ENCODE measurements at regions not wholly inside any gene's neighbourhood (a gene's known extent, or its start where the extent isn't known, plus 50 kb on each side); places are given as distances from the start of the nearest gene placed in this dataset.
"Not testable (repeated sequence)": the region's sequence is repeated elsewhere in the genome, so short reads cannot be mapped to it uniquely, and the experiment has no call there.

DNA sequence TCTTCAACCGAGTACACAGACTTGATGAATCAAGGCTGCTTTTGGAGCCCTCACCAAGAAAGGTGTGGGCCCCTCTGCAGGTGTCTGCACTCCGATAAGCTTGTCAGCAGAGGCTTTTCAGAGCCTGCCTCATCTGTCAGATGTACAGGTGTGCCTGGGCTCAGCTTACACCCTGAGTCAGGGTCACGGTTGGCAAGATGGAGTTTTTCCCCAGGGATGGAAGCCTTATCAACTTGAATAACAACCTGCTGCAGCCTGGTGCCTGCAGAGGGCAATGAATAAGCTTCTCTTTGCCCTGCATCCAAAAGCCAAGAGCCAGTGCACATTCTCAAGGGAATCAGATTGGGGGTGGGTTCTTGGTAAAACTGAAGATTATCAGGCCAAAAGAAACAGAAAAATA lies 427.1 kb downstream of the CD83 start:
- DNase-seq: peak; percentile 100

DNA sequence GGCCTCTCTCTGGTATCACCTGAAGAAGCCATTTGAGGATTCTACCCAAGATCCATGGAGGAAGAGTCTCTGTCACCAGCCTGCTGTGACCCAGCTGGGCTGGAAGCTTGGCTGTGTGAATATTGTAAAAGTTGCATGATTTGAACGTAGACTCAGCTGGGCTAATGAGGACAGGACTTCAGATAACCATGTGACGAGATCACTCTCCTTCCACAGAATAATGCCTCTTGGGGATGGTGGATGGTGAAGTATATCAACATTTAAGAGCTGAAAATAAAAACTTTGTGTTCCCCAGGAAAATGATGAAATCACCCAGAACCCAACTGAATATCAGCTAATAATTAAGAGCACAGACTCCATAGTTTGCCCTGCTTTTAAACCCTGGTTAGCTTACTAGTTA lies 427.9 kb downstream of the CD83 start:
- DNase-seq: no peak

DNA sequence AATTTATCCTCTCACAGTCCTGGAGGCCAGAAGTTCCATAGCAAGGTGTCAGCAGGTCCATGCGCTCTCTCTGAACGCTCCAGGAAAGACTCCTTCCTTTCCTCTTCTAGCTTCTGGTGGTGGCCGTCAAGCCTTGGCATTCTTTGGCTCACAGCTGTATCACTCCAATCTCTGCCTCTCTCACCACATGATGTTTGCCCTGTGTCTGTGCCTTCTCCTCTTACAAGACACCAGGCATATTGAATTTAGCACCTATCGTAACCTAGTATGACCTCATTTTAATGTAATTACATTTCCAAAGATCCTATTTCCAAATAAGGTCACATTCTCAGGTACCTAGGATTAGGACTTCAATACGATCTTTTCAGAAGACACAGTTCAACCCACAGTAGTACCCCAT lies 428.5 kb downstream of the CD83 start:
- DNase-seq: peak; percentile 70

DNA sequence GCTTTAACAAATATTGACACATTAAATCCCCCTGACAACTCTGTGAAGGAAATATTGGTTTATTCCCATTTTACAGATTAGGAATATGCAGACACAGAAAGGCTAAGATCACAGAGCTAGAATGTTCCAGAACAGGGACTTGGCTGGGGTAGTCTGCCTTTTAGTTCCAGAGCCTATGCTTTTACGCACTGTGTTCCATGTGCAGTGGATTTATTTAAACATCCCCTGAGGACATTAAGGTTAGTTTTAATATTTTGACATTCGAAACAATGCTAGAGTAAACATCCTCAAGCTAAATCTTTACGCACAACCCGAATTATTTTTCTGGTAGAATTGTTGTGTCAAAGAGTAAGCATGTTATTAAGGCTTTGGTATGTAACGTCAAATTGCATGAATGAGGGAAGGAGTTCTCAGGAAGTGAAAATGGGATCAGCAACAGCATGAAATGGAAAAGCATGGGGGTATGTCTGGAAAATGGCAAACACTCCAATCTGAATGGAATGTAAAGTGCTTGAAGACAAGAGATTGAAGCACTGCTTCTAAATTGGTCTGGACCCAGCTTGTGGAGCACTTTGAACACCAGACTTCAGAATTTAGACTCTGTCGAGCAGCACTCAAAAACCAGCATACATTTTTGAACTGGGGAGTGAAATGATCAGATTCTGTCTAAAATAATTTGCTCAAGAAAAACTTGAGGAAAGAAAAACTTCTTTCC lies 429.9 kb downstream of the CD83 start:
- DNase-seq: no peak

DNA sequence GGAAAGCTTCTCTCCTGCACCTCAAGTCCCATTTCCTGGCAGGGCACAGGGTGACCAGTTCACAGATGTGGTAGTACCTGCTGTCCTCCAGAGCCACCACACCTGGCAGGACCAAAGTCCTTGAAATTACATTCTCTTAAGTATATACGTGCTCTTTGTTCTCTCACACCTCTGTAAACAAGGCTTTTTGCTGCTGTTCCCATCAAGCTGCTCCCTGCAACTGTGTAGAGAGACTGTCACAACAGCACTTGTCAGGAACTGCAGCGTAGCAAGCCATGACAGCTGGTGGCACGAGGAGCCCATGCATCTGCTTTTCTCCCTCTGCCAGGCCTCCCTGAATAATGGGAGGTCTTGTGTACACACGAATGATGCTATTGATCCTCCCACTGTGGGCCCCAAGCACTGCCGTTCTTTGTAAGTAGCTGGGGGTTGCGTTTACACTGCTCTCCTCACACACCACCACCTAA lies 431.8 kb downstream of the CD83 start:
- peak; percentile 98 for DNase-seq

DNA sequence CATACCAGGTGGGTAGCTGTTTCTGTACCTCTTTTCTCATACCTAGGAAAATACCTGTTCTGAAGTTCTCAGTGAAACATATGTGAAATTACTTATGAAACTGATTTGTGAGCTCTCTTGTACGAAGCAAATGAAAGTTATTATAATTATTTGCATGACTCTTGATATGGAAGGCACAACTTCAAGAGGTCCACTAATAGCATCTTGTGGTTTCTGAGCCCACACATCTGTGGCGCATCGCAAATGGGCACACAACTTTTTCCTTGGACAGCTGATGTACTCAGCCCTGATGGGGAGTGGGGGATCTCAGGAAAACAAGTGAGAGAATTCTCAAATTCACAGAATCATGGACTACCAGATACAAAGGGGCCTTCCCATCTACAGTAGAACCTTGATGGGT lies 432.3 kb downstream of the CD83 start:
- no peak for DNase-seq

DNA sequence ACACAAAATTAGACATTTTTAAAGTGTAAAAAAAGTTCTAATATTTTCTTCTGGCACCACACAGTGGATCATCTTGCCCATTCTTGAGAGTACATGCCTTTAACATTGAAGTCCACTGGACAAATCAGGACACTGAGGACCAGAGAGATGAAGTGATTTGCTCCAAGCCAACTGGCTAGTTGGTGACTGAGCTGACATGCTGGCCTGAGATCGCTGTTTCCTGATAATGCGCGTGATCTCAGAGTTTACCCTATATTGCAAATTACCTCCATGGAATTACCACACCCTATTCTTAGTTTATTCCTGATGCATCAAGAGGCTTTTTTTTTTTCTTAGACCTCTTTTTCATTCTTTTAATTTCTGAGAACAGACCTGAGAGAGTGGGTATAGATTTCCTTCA lies 432.8 kb downstream of the CD83 start:
- no peak for DNase-seq

DNA sequence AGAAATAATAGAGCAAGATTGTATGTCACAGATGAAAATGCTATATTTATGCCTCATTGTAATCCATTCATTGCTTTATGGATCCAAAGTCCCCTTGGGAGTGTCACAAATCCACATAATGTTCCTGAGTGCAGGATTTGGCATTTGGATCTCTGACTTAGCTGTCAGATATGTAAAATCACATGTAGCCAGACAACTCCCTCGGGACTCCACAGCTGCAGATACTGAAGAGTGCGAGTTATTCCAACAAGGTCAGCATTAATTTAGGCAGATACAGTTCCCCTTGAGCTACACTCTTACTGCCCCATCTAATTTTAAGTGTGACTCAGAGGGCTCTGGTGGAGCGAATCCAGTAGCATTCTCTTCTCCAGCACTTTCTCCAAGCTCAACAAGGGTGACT lies 433.2 kb downstream of the CD83 start:
- peak; percentile 27 for DNase-seq

DNA sequence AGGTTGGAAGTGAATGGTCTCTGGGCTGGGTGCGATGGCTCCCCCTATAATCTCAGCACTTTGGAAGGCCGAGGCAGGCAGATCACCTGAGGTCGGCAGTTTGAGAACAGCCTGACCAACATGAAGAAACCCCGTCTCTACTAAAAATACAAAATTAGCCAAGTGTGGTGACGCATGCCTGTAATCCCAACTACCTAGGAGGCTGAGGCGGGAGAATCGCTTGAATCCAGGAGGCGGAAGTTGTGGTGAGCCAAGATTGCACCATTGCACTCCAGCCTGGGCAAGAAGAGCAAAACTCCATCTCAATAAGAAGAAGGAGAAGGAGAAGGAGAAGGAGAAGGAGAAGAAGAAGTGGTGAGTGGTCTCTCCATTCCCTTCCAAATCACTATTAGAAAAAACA lies 434.0 kb downstream of the CD83 start:
- DNase-seq: not testable (repeated sequence)

DNA sequence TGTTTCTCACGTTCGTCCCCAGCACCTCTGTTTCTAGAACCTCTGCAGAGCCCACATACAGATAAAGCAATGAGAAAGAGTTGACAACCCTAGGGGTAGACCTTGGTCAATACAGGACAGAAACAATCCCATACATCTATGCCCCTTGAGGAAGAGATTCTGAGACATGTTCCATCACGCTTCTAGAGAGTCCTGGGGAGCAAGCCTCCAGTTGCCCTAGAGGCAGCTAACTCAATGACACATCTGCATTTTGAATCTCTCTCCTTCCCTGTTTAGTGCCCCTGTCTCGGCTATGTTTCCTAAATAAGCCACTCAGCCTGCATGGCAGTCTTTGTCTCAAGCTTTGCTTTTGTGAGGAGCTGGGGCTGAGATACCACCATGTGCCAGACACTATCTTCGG lies 435.3 kb downstream of the CD83 start:
- no peak for DNase-seq

DNA sequence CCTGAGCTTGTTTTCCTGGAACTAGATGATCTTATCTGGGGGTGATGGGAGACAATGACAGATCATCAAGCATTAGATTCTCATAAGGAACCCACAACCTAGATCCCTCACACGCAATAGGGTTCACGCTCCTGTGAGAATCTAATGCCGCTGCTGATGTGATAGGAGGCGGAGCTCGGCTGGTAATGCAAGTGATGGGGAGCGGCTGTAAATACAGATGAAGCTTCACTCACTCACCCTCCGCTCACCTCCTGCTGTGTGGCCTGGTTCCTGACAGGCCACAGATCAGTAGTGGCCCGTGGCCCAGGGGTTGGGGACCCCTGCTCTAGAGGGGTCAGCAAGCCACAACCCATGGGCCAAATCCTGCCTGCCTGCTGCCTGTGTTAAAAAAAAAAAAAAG lies 435.9 kb downstream of the CD83 start:
- no peak for DNase-seq

DNA sequence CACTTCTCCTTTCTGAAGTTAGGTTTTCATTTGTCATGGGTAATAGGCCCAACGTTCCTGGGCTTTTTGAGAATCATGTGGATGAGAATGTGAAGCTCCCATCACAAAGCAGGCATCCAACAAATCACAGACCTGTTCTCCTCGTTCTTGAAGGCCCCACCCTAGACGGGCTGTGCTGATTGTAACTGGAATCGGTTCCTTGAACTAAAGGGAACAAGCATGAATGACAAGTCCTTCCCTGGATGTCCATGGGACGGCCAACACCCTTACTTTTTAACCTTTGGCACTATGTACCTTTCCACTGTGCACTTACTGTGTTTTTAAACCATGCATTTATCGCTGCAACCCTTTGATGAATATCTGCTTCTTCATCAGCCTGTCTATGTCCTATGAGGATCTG lies 438.2 kb downstream of the CD83 start:
- DNase-seq: no peak

DNA sequence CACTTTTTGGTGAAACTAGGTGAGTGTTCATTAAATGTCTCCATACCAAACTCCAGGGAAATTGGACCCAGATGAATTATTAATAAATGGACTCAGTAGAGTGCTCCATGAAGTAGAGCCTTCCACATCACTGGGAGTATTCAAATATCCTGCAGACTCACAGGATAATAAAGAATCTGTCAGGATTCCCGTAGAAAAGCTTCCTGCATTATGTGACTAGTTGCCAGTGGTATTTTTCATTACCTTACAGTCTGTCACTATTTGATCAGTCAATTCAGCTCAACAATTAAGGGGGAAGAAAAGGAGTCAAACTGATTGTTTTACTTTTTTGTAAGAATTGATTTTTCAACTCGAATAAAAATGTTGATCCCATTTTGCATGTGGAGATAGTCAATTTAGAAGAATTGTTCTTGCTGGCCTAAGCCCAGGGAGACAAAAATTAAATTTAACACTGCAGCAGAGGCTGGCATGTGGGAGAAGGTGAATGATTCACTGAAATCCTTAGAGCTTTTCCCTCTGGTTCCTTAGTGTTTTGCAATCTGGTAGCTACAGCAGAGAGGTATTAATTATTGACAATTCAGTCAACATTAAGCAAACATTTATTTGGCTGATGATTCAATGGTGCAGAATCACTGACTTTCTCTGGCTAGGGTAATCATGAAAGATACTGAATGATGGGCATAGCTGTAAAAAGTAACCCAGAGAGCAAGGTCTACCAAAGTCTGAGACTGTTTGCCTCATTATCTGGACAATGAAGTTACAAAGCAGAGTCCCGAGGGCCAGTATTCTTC lies 442.4 kb downstream of the CD83 start:
- no peak for DNase-seq

DNA sequence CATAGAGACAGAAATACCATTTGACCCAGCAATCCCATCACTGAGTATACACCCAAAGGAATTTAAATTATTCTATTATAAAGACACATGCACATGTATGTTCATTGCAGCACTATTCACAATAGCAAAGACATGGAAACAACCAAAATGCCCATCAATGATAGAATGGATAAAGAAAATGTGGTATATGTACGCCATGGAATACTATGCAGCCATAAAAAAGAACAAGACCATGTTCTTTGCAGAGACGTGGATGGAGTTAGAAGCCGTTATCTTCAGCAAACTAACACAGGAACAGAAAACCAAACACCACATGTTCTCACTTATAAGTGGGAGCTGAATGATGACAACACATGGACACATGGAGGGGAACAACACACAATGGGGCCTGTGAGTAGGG lies 444.0 kb downstream of the CD83 start:
- not testable (repeated sequence) for DNase-seq

DNA sequence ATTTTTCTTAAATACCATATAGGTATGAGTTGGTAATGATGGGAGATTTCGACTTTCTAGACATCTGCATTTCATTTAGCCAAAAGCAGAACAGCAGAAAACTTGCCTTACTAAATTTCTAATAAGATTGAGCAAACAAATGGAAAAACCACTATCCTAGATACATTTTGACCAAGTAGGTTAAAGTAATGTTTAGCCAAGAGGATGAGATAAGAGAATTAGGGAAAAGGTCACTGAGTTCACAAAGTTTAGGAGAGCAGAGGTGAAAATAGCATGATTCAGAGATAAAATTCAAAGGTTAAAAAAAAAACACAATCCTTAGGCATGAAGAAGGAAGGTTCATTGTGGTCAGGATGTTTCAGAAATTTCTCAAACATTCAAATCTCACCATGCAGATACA lies 450.3 kb downstream of the CD83 start:
- no peak for DNase-seq

DNA sequence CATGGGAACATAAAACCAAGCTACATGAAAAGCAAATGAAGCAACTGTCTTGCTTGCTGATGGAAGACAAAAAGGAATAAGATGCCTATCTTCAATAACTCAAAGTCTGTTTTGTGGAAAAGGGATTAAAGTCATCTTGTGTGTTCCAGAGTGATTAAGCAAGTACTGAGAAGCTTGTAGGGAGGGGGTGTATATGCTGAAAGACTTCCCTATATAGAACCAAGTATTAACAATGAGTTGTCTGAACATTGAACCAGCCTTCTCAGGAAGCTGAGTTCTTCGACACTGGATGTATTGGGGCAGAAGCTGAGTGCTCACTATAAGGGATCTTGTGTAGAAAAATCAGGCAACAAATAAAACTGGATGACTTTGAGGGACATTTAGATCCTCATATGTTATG lies 451.8 kb downstream of the CD83 start:
- DNase-seq: no peak

DNA sequence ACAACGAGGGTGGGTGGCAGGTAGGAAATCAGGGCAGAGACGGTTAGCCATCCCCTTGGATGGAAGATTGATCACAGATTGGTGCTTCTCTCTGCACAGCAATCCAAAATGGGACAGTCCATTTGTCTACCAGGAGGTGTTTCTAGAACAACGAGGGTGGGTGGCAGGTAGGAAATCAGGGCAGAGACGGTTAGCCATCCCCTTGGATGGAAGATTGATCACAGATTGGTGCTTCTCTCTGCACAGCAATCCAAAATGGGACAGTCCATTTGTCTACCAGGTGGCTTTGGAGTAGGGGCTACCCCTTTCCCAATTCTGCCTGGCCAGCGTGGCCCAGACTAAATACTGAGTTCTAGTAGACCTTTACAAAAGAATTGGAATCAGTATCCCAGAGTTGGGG lies 452.3 kb downstream of the CD83 start:
- DNase-seq: not testable (repeated sequence)

DNA sequence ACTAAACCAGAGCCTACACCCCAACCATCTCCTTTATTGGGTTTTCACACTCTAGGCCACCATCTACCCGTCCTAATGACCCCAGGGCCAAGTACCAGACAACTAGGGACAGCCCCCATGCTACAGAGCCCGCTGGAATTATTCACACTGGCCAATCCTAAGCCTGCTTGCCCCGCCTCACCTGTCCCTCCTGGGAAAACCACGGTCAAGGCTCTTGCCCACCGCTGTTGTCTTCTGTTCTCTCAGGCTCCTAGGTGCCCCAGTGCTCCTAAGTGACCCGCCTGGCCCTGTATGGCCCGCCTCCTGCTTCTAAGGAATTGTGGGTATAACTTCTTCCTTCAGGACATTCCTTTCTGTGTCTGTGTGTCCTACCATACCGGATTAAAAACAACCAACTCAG lies 453.4 kb downstream of the CD83 start:
- DNase-seq: no peak

DNA sequence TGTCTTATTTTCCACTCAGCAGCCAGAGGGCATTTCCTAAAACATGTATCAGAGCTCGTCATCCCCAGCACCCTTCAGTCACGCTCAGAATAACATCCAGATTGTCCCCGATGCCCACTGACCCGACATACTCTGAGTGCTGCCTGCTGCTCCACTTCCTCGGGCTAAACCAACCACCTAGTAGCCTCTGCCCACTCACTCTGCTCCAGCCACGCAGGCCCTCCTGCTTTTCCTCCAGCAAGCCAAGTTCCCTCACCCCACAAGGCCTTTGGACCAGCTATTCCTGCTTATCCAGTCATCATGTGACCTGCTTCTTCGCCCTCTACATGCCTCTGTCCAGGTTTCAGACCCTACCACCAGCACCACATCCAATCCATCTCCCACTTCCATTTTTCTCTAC lies 454.2 kb downstream of the CD83 start:
- DNase-seq: no peak

DNA sequence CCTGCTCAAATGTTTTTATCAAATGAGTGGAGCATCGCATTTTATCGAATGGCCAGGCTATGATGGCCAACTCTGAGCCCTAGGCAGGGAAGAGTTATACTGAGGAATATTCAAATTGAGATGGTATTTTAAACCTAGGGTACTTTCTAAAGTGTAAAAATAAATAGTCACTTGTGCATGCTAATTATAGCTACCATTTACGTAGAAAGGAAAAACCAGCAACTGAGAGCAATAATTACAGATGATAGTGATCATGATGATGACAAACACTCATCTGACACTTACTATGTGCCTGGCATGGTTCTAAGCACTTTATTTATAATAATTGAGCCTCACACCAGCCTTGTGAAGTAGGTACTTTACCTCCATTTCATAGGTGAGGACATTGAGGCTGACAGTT lies 455.7 kb downstream of the CD83 start:
- DNase-seq: no peak

DNA sequence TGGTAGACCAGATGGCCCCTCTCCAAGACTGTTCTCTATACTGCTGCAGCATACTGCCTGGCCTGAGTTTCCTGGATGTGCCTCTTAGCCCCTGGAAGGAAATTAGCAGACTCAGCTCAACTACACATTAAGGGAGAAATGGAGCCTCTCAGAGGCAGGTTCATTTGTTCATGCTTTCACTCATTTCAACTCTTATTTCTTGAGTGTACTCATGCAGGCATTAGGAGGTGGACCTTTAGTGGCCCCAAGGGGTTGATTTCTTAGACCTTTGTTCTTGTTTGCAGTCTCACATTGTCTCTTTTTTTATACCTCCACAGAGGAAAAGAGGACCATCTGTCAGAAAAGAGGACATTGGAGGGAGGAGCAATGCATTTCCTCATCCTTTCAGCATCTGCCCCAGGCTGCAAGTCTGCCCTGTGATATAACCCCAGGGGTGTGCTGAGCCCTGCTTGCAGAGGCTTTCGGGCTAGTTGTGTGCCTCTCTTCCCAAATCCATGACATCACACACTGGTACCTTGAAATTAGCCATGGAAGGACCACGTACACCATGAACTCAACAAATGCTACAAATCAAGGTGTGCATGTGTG lies 456.2 kb downstream of the CD83 start:
- DNase-seq: peak; percentile 76

DNA sequence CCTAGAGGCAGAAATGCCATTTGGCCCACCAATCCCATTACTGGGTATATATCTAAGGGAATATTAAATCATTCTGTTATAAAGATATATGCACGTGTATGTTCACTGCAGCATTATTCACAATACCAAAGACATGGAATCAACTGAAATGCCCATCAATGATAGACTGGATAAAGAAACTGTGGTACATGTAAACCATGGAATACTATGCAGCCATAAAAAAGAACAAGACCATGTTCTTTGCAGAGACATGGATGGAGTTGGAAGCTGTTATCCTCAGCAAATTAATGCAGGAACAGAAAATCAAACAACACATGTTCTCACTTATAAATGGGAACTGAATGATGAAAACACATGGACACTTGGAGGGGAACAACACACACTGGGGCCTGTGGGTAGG lies 458.4 kb downstream of the CD83 start:
- no peak for DNase-seq

DNA sequence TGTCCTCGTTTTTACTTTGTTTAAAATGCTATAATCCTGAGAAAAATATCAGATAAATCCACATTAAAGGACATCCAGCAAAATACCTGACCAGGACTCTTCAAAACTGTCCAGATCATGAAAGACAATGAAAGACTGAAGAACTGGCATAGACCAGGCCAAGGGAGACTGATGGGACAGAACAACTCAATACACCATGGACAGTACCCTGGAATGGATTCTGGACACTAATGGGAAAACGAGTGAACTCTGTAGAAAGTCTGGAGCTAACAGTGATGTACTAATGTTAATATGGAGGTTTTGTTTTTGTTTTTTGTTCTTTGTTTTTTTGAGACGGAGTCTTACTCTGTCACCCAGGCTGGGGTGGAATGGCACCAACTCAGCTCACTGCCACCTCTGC lies 461.4 kb downstream of the CD83 start:
- DNase-seq: no peak

DNA sequence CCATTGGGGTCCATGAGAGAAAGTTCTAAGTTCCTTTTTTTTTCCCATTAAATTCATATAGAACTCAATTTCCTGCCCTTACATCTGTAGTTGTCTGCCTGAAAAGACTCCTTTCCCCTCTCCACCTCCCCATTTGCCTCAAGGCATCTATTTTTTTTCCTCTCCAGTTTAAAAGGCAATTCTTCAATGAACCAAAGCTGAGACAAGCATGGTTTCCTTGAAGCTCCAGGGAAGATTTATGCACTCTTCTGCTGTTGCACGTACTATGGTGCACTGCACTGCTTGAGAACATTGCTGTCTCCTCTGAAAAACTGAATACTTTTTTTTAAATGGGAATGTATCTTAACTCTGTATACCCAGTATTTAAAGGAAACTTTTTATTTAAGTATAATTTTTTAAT lies 465.2 kb downstream of the CD83 start:
- no peak for DNase-seq

Data from NCI-H2171 treated with DMSO at 0.1 percent for 48 hours (cell line).